Natural killer cell (primary cell): ENCODE measurements at regions not wholly inside any gene's neighbourhood (a gene's known extent, or its start where the extent isn't known, plus 50 kb on each side); places are given as distances from the start of the nearest gene placed in this dataset.

Experiments used
- ATAC-seq, 3 donors: fragments of 150-1000 bp in 2 of 3; fragments of 200-7000 bp in 1 of 3; cut with Tn5 transposase; 1 replicate in 1 of 3; 2 replicates in 2 of 3; pipeline ENCODE4 v1.10.0; 2021; ENCODE audit warnings: mild to moderate bottlenecking in 2 of 3, moderate library complexity in 2 of 3
- DNase-seq, 2 donors: peaks; one replicate each; pipeline versions ENCODE4 v3.0.0 to v3.0.0-alpha.2; 2013 to 2021; ENCODE audit warnings: mixed read lengths in 1 of 2
- H3K27ac ChIP-seq: one replicate; pipeline ENCODE4 v1.5.1; 2013; ENCODE audit warnings: mild to moderate bottlenecking, low read length
- H3K27me3 ChIP-seq: one replicate; pipeline ENCODE4 v1.6.1; 2013; ENCODE audit warnings: low read length; ENCODE audit not compliant: control insufficient read depth, insufficient read depth
- H3K36me3 ChIP-seq: one replicate; pipeline ENCODE4 v1.6.1; 2013; ENCODE audit warnings: low read length; ENCODE audit not compliant: control insufficient read depth, insufficient read depth
- H3K4me1 ChIP-seq: one replicate; pipeline ENCODE4 v1.6.1; 2013; ENCODE audit warnings: low read length; ENCODE audit not compliant: control insufficient read depth, insufficient read depth
- H3K4me3 ChIP-seq: one replicate; pipeline ENCODE4 v1.5.1; 2013; ENCODE audit warnings: low read length
- H3K9me3 ChIP-seq: one replicate; pipeline ENCODE4 v1.6.1; 2013; ENCODE audit warnings: low read length; ENCODE audit not compliant: control insufficient read depth, insufficient read depth
- H3K27ac Mint-ChIP-seq, 2 donors: one replicate each; pipeline ENCODE4 v1.8.0; 2022; ENCODE audit warnings: mild to moderate bottlenecking in 2 of 2, mixed read lengths in 2 of 2, moderate library complexity in 1 of 2
- H3K27me3 Mint-ChIP-seq, 2 donors: one replicate each; pipeline ENCODE4 v1.8.0; 2022; ENCODE audit warnings: low read depth in 2 of 2, mixed read lengths in 2 of 2
- H3K36me3 Mint-ChIP-seq: one replicate; pipeline ENCODE4 v1.8.0; 2022; ENCODE audit warnings: mixed read lengths
- H3K4me1 Mint-ChIP-seq, 2 donors: one replicate each; pipeline ENCODE4 v1.8.0; 2022; ENCODE audit warnings: mixed read lengths in 2 of 2
- H3K4me3 Mint-ChIP-seq: one replicate; pipeline ENCODE4 v1.8.0; 2022; ENCODE audit warnings: mild to moderate bottlenecking, moderate library complexity, mixed read lengths
- H3K9me3 Mint-ChIP-seq, 2 donors: one replicate each; pipeline ENCODE4 v1.8.0; 2022; ENCODE audit warnings: mixed read lengths in 2 of 2
- WGBS: methylation state at CpG from one replicate; pipeline ENCODE4 v1.1.7; 2013; ENCODE audit warnings: missing lambda C conversion rate; ENCODE audit not compliant: insufficient coverage; 5-methylcytosine and 5-hydroxymethylcytosine counted together
- intact Hi-C: fragments of 100-400 bp; cut with micrococcal nuclease; formaldehyde crosslinking; loops from one replicate; pipeline ENCODE4 v1.14.2; 2022
- TF ChIP-seq, protein P1 (sequence below): fragments of 200-600 bp; IDR thresholded peaks from one replicate; pipeline ENCODE4 v1.8.0; 2022; ENCODE audit warnings: antibody characterized with exemption

DNA sequence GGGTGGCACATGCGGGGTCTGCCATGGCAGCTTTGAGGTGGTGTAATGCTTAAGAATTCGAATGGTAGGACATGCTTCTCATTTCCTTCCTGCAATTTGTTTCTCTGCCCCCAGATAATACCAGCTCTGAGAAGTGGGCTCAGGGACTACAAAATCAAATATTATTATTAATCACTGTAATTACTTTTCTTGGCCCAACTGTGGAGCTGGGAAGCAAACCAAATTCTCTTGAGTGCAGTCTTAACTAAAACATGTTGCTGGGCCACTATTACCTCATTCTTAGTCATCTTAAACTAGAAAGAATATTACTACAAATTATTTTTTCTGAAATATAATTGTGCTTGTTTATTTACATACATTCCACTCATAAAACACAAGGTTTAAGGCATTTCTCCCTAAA is 566.7 kb upstream of the NRP1 start:
- intact Hi-C loops, result no loop called here
- H3K4me3 Mint-ChIP-seq, result no peak overlapping the region
- Histone ChIP-seq H3K27me3 (no peaks in the 10 kb centered on the region), H3K4me3 (no peak overlapping the region), H3K4me1 (no peaks in the 10 kb centered on the region), H3K27ac (no peak overlapping the region), H3K9me3 (no peaks in the 10 kb centered on the region), H3K36me3 (no peaks in the 10 kb centered on the region)
- H3K27ac Mint-ChIP-seq, result no peak overlapping the region
- no peaks in the 10 kb centered on the region for H3K4me1 Mint-ChIP-seq
- H3K9me3 Mint-ChIP-seq, result peaks cover 0 to 2% of the 10 kb centered on the region in 2 donors
- H3K36me3 Mint-ChIP-seq, result no peaks in the 10 kb centered on the region
- DNase-seq (no peak), ATAC-seq (no peak)
- TF ChIP-seq, protein P1, sequence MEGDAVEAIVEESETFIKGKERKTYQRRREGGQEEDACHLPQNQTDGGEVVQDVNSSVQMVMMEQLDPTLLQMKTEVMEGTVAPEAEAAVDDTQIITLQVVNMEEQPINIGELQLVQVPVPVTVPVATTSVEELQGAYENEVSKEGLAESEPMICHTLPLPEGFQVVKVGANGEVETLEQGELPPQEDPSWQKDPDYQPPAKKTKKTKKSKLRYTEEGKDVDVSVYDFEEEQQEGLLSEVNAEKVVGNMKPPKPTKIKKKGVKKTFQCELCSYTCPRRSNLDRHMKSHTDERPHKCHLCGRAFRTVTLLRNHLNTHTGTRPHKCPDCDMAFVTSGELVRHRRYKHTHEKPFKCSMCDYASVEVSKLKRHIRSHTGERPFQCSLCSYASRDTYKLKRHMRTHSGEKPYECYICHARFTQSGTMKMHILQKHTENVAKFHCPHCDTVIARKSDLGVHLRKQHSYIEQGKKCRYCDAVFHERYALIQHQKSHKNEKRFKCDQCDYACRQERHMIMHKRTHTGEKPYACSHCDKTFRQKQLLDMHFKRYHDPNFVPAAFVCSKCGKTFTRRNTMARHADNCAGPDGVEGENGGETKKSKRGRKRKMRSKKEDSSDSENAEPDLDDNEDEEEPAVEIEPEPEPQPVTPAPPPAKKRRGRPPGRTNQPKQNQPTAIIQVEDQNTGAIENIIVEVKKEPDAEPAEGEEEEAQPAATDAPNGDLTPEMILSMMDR, result no peak
- peaks cover 8 to 27% of the 10 kb centered on the region in 2 donors for H3K27me3 Mint-ChIP-seq
- 51% methylated on average over 2 of the region's 2 CpGs for WGBS

DNA sequence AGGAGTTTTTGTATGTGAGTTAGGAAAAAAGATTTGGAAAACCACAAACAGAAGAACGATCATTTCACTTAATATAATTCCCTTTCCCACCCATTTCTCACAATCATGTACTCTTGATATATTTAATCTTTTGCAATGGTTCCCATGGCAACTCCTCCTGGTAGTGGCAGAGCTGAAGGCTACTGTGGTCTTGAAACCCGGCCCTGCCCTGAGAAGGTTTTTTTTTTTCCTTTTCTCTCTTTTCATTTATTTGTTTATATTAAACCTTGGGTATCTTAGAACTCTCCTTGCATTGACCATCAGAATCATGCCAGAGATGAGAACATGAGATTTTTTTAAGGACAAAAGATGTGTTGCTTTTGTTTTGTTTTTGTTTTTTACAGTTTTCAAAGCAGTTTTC is 566.1 kb upstream of the NRP1 start:
- no peaks in the 10 kb centered on the region for H3K36me3 ChIP-seq
- no peaks in the 10 kb centered on the region for H3K4me1 Mint-ChIP-seq
- no peak overlapping the region for H3K4me3 Mint-ChIP-seq
- H3K9me3 Mint-ChIP-seq, result peaks cover 0 to 2% of the 10 kb centered on the region in 2 donors
- H3K36me3 Mint-ChIP-seq, result no peaks in the 10 kb centered on the region
- H3K9me3 ChIP-seq, result no peaks in the 10 kb centered on the region
- no peaks in the 10 kb centered on the region for H3K4me1 ChIP-seq
- H3K27ac ChIP-seq, result no peak overlapping the region
- no peak overlapping the region for H3K27ac Mint-ChIP-seq
- no peak for DNase-seq
- no peak overlapping the region for H3K4me3 ChIP-seq
- intact Hi-C loops, result no loop called here
- ATAC-seq, result no peak
- peaks cover 8 to 27% of the 10 kb centered on the region in 2 donors for H3K27me3 Mint-ChIP-seq
- H3K27me3 ChIP-seq, result no peaks in the 10 kb centered on the region
- WGBS, result 86% methylated on average over 1 of the region's 2 CpGs
- TF ChIP-seq, protein P1, result no peak

DNA sequence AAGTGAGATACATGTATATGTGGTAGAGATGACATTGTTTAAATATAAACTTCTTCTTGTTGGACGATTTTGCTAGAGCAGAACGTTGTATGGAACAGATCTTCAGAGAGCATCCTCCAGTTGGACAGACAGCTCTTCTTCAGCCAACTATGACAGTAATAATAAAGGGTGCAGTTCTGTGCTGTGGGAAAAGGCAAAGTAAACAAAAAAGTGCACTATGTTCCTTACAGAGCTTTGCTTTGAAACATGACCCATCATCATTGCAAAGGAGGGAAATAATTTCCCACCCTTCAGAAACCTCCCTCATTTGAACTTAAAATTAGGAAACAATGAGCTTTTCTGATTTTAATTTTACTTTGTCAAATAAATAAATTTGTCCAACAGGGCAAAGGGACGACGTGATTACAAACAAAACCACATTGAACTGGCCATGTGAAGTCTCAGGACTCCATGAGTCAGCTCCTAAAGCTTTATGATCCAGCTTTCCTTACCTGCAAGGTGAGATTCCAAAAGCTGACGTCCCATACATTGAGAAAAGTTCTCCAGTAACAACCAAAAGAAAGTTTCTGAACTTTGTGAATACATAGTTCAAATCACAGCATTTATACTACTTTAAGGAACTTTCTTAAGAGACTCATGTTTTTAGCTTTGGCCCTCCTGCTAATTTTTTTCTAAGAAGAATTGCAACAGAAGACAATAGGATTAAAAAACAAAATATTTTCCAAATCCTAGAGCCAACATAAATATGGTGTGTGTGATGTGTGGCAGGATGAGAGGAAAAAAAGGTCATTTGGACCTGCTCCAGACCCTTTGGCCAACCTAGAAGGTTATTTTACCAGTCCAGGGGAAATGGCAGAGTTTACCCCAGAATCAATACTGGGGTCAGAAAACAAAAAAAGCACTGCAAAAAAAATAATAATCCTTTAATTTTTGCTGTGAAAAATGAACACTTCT is 565.4 kb upstream of the NRP1 start:
- peaks cover 0 to 2% of the 10 kb centered on the region in 2 donors for H3K9me3 Mint-ChIP-seq
- no peaks in the 10 kb centered on the region for H3K4me1 ChIP-seq
- H3K4me1 Mint-ChIP-seq, result no peaks in the 10 kb centered on the region
- no peaks in the 10 kb centered on the region for H3K9me3 ChIP-seq
- no peak overlapping the region for H3K4me3 ChIP-seq
- H3K36me3 Mint-ChIP-seq, result no peaks in the 10 kb centered on the region
- no peaks in the 10 kb centered on the region for H3K27me3 ChIP-seq
- intact Hi-C loops, result no loop called here
- H3K27me3 Mint-ChIP-seq, result peaks cover 8 to 27% of the 10 kb centered on the region in 2 donors
- DNase-seq (no peak), ATAC-seq (no peak)
- H3K27ac Mint-ChIP-seq, result no peak overlapping the region
- H3K36me3 ChIP-seq, result no peaks in the 10 kb centered on the region
- 80% methylated on average over 5 of the region's 5 CpGs for WGBS
- TF ChIP-seq, protein P1, result no peak
- no peak overlapping the region for H3K27ac ChIP-seq
- no peak overlapping the region for H3K4me3 Mint-ChIP-seq
